ENCODE measurements at regions not wholly inside any gene's neighbourhood (a gene's known extent, or its start where the extent isn't known, plus 50 kb on each side); places are given as distances from the start of the nearest gene placed in this dataset.

- TF ChIP-seq, protein P1, sequence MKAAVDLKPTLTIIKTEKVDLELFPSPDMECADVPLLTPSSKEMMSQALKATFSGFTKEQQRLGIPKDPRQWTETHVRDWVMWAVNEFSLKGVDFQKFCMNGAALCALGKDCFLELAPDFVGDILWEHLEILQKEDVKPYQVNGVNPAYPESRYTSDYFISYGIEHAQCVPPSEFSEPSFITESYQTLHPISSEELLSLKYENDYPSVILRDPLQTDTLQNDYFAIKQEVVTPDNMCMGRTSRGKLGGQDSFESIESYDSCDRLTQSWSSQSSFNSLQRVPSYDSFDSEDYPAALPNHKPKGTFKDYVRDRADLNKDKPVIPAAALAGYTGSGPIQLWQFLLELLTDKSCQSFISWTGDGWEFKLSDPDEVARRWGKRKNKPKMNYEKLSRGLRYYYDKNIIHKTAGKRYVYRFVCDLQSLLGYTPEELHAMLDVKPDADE (CRISPR knock-in tag; IDR thresholded peaks at IDR 0.05) = no peak
- no peak for TF ChIP-seq U2AF1 (optimal IDR thresholded peaks at IDR 0.05; ENCODE audit: low read depth, low read length)
- no peak for TF ChIP-seq SSRP1 (CRISPR knock-in tag; IDR thresholded peaks at IDR 0.05)
Observed at GRCh38 chrX:138890491-138890890, 179.0 kb upstream of the FGF13 start (continued).

DNA sequence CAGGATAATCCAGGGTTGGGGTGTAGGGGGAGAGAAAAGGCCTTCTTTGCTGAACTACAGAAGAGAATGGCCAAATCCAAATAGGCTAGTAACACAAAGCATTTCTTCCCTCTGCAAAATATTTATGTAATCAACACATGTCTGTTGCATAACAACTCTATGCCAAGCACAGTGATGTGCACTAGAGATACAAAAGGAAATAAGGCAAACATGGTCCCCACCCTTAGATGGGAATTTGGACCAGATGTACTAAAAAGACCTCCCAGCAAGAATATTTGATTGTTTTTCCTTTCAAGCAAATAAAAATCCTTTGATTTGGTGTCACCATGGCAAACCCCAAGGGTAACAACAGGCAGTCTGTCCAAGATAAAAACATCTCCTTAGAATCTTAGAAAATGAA lies 177.6 kb upstream of the FGF13 start:
- DNase-seq (ENCODE audit: low spot score) (no peak), ATAC-seq (no peak), FAIRE-seq (no peak)
- intact Hi-C loops (cut with micrococcal nuclease; ENCODE audit: unreplicated experiment) (no loop called here), in situ Hi-C loops (cut with HindIII; ENCODE audit: extremely low pct_ligation_motif_present, low pct_unique_long_range_greater_than_20kb) (no loop called here)
- H3K27ac ChIP-seq (ENCODE audit: extremely low read length, insufficient read depth, low read length) = no peak overlapping the region
- no peaks in the 10 kb centered on the region for H3K27me3 ChIP-seq (ENCODE audit: control insufficient read depth in 1 of 2, insufficient read depth in 2 of 2, low read length in 2 of 2)
- no peak overlapping the region for H2AFZ ChIP-seq (ENCODE audit: low read length)
- no TSS peak for BruUV-seq (replicated peaks)
- H4K20me1 ChIP-seq (ENCODE audit: insufficient read depth, low read length) = no peaks in the 10 kb centered on the region
- H3K4me1 ChIP-seq (ENCODE audit: insufficient read depth, low read length) = no peaks in the 10 kb centered on the region
- ChIA-PET CTCF (ENCODE audit: low intra/inter-chr PET ratio, low total read pairs) (no interaction called here), POLR2A (no interaction called here)
- H3K9ac ChIP-seq (ENCODE audit: insufficient read depth, low read depth, low read length) = no peak overlapping the region
- no peaks in the 10 kb centered on the region for H3K9me3 ChIP-seq (ENCODE audit: low read length)
- no peaks in the 10 kb centered on the region for H3K36me3 ChIP-seq (replicated peaks in 1 of 2; ENCODE audit: control insufficient read depth in 1 of 2, insufficient read depth in 2 of 2, low read length in 2 of 2)
- no peak overlapping the region for H3K4me2 ChIP-seq (ENCODE audit: low read depth, low read length)
- no peak overlapping the region for H3K4me3 ChIP-seq (replicated peaks in 1 of 3; ENCODE audit: insufficient read depth in 1 of 3, low read depth in 2 of 3, low read length in 3 of 3)
- H3K79me2 ChIP-seq (ENCODE audit: insufficient read depth, low read length) = no peaks in the 10 kb centered on the region
- TF ChIP-seq GLI4 (CRISPR knock-in tag; IDR thresholded peaks at IDR 0.05; ENCODE audit: borderline replicate concordance) = no peak
- no peak for TF ChIP-seq GABPB1 (CRISPR knock-in tag; IDR thresholded peaks at IDR 0.05)
- TF ChIP-seq THYN1 (CRISPR knock-in tag; IDR thresholded peaks at IDR 0.05; ENCODE audit: borderline replicate concordance, low read depth) = no peak
- TF ChIP-seq HIVEP1 (CRISPR knock-in tag; IDR thresholded peaks at IDR 0.05) = no peak
- no peak for TF ChIP-seq AGO2 (optimal IDR thresholded peaks at IDR 0.05; ENCODE audit: low read depth, low read length)
- no peak for TF ChIP-seq MLLT10 (CRISPR knock-in tag; IDR thresholded peaks at IDR 0.05)
- TF ChIP-seq ZNF143 (CRISPR knock-in tag; IDR thresholded peaks at IDR 0.05) = no peak
- TF ChIP-seq, protein P2, sequence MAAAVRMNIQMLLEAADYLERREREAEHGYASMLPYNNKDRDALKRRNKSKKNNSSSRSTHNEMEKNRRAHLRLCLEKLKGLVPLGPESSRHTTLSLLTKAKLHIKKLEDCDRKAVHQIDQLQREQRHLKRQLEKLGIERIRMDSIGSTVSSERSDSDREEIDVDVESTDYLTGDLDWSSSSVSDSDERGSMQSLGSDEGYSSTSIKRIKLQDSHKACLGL (CRISPR knock-in tag; IDR thresholded peaks at IDR 0.05) = no peak
- no peak for TF ChIP-seq ZNF501 (CRISPR knock-in tag; IDR thresholded peaks at IDR 0.05)
- no peak for TF ChIP-seq ZNF264 (CRISPR knock-in tag; IDR thresholded peaks at IDR 0.05)
- TF ChIP-seq, protein P3, sequence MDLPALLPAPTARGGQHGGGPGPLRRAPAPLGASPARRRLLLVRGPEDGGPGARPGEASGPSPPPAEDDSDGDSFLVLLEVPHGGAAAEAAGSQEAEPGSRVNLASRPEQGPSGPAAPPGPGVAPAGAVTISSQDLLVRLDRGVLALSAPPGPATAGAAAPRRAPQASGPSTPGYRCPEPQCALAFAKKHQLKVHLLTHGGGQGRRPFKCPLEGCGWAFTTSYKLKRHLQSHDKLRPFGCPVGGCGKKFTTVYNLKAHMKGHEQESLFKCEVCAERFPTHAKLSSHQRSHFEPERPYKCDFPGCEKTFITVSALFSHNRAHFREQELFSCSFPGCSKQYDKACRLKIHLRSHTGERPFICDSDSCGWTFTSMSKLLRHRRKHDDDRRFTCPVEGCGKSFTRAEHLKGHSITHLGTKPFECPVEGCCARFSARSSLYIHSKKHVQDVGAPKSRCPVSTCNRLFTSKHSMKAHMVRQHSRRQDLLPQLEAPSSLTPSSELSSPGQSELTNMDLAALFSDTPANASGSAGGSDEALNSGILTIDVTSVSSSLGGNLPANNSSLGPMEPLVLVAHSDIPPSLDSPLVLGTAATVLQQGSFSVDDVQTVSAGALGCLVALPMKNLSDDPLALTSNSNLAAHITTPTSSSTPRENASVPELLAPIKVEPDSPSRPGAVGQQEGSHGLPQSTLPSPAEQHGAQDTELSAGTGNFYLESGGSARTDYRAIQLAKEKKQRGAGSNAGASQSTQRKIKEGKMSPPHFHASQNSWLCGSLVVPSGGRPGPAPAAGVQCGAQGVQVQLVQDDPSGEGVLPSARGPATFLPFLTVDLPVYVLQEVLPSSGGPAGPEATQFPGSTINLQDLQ (CRISPR knock-in tag; IDR thresholded peaks at IDR 0.05) = no peak
- TF ChIP-seq RORA (CRISPR knock-in tag; IDR thresholded peaks at IDR 0.05) = no peak
- TF ChIP-seq HMGXB4 (CRISPR knock-in tag; IDR thresholded peaks at IDR 0.05; ENCODE audit: borderline replicate concordance in 1 of 2, low read depth in 1 of 2) = no peak
- no peak for TF ChIP-seq SPEN (CRISPR knock-in tag; IDR thresholded peaks at IDR 0.05; ENCODE audit: low read depth)
- no peak for TF ChIP-seq ZNF841 (CRISPR knock-in tag; IDR thresholded peaks at IDR 0.05; ENCODE audit: borderline replicate concordance)
- TF ChIP-seq MXD4 (CRISPR knock-in tag; IDR thresholded peaks at IDR 0.05) = no peak
- no peak for TF ChIP-seq ZBTB21 (CRISPR knock-in tag; IDR thresholded peaks at IDR 0.05)
- no peak for TF ChIP-seq SOX5 (CRISPR knock-in tag; IDR thresholded peaks at IDR 0.05; ENCODE audit: borderline replicate concordance)

All from HepG2 (cell line).